Fibroblast of skin of scalp (primary cell): ENCODE measurements at regions not wholly inside any gene's neighbourhood (a gene's known extent, or its start where the extent isn't known, plus 50 kb on each side); places are given as distances from the start of the nearest gene placed in this dataset.

ENCODE experiments used
- DNase-seq: peaks from one replicate; pipeline ENCODE4 v3.0.0-alpha.2; 2013

DNA sequence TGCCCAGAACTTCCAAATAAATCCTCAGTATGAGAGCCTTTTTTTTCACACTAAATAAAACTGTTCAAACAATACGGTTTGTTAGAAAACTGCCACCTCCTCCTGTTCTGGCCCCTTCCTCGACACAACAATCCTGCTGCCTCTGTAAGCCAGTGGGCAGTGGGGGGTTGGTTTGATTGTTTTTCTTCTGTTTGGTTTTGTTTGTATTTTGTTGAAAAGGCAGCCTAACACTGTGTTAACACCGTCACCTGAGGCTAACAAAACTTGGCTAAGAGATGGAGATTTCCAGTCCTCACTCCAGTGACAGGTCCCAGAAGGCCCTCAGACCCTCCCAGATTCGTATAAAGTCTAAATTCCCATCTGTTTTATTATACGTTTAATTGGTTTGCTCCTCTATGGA, 402.1 kb downstream of the ZNF521 start:
- no peak for DNase-seq

DNA sequence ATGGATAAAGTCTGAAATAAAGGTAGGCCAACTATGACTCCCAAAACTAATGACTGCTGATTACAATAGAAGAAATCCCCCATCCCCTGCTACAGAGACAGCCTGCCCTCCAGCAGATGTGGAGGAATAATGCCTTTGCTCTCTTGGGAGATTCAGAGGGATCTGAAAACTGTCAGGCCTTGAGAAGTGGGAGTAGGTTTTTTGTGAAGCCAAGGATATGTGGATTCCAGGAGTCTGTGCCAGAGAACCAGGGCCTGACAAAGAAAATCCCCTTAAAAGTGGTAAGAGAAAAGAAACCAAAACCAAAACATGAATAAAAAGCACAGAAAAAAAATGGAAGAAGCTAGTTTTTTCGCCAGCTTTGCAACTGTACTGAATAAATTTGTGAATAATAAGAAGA, 397.6 kb downstream of the ZNF521 start:
- DNase-seq: no peak

DNA sequence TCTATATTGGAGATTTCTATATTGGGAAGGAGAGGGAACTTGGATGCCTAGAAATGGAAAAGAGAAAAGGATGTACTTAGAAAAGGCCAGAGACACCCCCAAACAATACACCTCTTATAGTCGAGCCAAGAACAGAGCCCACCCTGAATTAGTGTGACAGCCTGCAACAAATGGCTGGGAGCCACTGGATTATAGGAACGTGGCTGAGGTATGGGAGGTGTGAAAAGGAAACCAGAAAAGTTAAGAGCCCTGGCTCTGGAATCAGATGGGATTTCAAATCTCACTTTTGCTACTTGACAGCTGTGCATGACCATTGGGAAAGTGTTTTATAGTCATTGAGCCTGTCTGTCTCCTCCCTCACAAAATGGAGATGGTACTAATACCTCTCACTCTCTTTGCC, 394.0 kb downstream of the ZNF521 start:
- DNase-seq: no peak

DNA sequence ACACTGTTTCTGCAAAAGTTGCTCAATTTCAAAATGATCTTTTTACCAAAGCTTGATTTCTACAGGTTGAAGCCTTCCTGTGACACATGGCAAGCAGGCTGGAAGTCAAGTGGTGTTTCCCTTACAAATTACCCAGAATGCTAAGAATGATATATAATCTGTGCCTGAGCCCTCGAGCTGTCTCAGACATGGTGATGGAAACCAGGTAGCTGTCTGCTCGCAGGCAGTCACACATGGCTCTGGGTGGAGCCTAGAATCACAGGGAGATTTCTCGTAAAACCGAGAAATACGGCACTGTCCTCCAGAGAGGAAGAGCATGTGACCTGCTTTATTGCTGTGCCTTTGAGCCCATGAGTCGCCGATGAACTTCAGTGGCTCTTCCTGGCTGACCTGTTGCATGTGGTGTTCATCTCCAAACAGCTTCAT, 392.9 kb downstream of the ZNF521 start:
- DNase-seq: no peak

DNA sequence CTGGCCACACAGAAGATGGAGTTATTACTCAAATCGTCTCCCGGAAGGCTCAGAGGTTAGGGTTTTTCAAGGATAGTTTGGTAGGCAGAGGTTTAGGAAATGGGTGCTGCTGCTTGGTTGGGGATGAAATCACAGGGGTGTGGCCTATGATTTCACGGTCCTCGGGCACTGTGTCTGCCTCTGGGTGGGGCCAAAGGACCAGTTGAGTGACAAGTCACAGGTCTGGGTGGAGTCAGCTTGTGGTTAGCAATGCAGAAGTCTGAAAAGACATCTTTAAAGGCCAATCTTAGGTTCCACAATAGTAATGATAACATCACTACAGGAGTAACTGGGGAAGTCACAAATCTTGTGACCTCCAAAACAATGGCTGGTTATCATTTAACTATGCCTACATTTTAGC, 387.8 kb downstream of the ZNF521 start:
- no peak for DNase-seq

DNA sequence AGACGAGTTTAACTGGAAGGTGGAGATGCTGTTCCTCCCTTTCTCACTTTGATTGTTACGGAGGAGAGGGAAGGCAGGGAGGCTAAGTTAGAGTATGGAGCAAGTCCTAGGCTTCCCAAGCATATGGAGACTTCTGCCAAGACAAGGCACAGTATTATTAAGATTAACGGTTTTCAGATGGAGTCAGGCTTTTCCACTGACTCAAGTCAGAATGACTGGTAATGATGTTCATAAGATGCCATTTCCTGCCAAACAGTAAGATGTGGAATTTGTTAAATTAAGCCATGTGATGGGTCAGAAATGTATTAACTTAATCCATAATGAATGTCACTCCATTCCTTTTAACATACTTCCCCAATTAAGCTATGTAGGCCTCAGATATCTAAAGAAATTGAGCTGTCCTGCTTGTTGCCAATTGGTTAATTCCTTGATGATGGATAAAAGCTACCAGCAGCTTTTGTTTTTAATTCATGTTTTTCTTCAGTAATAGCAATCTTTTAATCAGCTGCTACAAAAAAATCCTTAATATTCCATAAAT, 383.7 kb downstream of the ZNF521 start:
- DNase-seq: peak; percentile 81

DNA sequence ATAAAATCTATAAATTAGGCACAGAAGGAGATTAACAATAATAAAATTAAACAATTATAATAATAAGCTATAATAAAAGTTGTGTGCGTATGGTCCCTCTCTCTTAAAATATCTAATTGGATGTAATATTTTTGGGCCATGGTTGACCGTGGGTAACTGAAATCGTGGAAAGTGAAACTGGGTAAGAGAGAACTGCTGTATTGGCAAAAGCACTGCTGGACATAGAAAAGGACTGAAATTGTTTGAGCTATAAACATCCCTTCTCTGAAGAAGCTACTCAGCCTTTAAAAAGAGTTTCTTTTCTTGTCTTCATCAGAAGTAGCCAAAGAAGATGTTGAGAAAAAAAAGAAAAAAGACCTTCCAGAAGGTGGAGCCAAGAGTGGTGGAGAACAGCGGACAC, 379.4 kb downstream of the ZNF521 start:
- no peak for DNase-seq

DNA sequence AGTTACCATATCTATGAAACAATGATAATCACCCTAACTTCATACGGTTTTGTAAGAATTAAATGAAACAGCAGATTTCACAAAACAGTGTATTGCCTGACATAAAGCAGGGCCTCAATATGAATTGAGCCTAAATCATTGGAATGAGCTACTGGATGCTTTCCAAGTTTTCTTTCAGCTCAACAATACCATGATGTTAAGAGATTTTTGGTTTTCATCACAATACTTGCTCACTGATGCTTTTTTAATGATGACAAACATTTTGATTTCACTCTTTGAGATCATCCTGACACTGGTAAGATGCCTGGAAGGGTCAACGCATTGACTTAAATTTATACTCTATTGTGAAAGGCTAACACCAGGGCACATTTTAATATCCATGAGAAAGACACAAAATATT, 377.5 kb downstream of the ZNF521 start:
- DNase-seq: peak; percentile 9

DNA sequence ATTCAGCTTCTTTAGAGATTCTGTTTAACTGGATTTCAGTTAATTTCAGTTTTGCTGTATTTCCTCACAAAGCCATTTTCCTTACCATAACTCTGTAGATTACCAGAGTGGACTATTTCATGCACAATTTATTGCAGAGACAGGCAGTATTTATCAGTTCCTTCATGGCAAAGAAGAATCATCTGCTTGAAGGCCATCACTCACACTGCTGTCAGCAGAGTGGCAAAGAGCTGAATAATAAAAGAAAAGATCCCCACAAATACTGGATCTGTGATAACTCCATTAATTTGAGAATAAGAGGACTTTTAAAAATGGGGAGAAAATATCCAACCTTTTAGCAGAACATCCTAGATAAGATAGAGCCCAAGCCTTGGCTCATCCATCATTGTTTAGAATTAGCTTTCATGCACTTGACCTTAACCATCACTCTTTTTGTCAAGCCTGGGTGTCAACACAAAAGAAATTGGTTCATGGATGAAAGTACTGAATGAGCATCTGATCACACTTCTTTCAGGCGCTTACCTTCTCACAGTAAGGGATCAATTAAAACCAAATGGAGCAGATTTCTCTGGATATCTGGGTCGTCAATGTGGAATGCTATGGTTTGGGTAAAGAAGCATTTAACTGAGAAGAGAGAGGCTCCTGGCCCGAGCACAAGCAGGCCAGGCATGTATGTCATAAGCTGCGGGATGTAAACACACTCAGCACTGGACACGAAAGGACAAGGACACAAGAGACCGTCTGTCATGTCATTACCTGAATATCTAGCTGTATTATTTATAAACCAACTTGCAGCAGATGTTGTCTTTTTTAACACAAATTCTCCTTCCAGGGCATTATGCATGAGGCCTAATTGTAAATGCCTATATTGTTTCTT, 376.2 kb downstream of the ZNF521 start:
- no peak for DNase-seq

DNA sequence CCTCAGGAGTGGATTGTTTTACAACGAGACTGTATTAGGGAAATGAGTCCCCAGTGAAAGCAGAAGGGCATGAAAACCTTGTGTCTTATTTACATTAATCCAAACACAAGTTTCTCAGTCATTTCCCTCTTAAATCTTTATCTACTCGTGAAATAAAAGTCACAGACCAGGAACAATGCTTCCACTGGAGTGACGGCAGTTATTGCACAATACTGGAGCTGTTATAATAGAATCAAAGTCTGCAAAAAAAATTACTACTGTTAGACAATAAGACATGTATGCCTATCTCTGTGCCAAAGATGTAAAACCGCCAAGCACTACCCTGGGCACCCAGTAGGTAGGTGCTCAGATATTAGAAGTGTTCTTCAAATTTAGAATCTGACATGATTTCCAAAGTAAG, 375.5 kb downstream of the ZNF521 start:
- no peak for DNase-seq

DNA sequence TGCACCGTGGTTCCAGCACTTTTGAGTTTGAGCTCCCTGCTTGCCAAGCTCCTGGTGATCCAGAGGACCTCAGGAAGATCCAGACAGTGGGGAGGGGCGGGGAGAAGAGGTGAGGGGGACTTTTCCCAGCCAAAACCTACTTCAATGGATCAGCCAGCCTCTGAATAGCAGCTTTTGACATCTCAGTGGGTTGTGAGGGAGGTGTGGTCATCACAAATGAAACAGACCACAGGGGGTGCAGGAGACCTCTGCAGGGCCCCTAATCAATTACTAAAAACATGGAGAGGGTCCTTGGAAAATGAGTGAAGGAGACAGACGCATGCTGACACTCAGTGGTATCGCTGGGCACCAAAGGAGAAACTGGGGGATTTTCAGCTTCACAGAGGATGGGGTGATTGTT, 372.7 kb downstream of the ZNF521 start:
- no peak for DNase-seq

DNA sequence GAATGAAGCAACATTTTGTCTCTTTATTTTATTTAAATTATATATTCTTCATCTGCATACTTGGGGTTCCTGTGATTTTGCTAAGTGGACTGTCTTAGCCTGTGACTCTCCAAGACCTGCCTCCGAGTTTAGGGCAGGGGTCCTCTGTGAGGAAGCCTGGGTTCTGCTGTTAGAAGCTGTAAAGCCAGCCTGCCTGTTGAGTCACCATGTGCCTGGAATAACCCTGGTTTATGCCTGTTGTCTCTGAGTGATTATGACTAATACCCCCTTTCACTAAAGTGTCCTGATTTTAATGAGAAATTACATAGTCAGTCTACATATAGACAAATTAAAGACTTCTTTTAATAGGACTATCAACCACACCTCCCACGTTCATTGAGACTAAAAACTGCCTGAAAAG, 369.1 kb downstream of the ZNF521 start:
- DNase-seq: peak; percentile 21

DNA sequence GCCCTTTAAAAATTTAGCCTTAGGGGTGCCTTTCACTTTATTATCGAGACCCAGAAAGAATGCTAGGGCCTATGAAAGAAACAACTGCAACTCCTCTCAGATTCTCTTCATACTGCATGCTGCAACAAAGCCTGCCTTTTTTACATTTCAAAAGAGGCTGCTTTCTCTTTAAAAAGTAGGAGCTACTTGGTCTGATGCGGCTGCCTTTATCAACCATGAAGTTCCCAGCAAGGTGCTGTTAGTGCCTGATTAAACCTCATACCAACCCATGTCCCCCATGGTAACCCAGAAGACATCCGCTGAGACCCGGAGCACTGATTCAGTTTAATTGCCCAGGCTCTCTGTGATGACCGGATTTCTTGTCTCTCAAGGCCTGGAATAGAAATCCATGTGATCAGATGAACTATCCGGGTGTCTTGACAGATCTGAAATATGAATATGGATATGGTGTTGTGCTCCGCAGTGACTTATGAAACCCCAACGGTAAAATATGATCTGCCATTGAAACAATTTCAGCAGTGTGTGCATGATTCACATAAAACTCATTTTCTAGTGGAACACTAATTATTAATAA, 368.3 kb downstream of the ZNF521 start:
- DNase-seq: no peak

DNA sequence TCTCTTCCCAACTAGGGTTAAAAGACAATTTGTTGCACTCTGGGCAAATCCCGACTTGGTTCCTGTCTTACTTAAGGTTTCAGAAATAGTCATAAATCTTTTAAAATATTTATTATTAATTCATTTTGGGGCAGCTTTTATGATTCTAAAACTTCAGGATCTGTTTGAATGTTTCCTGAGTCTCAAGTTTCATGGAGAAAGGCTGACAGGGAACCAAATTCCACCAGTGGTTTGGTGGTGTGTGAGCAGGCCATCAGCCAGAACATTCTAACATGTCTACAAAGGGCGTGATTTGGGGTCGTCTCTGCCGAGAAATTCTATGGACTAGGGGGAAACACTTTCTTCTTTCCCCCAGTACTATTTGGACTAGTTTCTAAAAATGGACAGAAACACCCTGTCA, 366.4 kb downstream of the ZNF521 start:
- DNase-seq: peak; percentile 24

DNA sequence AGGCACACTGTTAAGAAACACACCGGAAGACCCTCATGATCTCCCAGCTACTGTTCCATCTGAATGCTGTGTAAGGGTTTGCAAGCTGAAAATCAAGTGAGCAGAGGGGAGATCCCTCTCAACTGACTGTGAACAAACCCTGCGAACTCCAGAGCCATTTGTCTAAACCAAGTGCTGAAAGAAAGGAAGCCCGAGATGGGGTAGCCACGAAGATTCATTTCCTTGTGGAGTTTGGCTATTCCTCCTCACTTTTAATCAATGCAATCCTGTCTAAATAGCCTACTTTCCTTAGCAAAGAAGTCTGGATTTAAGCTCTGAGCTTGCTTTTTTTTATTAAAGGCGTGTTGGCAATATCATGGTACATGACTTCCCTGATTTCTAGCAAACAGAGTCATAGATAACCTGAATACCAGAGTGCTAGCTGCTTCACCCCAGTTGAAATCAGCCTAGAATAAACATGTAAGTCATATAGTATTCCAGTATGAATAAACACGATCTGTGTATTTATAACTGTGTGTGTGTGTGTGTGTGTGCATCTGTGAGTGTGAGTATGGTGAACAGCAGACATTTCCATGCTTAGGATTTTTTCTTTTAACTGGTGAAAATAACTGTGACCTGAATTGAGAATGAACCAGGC, 365.2 kb downstream of the ZNF521 start:
- peak; percentile 14 for DNase-seq

DNA sequence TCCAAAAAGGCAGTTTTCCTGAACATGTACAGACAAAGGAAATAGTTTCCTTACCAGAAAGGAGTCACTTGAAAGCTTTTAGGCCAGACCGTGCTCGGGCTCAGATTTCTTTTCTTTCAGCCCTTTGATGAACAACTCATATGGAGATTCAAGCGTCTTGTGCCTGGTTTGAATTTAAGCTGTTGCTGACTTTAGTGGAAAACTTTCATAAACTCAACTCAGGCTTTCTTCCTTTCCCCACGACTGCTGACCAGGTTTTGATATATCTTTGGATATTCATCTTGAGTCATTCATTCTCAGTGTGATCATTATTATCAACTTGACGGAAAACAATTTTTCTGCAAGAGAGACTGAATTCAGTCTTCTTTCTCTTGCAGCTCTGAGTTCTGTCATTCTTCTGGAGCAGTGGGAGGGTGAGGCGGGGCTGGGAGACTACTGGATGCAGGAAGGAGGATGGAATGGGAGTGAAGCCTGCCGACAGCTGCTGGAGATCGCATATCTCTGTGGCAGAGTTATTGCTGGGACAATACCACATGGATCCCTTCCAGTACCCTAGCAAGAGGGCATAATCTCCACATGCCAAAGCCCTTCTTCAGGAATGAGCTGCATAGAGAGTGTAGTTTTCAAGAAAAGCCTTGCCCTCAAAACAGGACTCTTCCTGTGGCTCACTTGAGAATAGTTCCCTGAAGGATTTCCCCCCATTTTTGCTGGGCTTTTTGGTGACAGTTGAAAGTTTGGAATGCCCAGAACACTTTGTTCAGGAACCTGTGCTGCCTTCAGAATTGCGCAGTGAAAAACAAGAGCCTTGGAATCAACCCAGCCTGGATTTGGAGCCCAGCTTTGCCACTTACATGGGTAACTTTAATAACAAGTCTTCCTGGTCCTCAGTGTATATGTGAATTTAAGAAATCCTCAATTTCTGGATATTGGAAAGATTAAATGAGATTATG, 364.4 kb downstream of the ZNF521 start:
- DNase-seq: peak; percentile 63

DNA sequence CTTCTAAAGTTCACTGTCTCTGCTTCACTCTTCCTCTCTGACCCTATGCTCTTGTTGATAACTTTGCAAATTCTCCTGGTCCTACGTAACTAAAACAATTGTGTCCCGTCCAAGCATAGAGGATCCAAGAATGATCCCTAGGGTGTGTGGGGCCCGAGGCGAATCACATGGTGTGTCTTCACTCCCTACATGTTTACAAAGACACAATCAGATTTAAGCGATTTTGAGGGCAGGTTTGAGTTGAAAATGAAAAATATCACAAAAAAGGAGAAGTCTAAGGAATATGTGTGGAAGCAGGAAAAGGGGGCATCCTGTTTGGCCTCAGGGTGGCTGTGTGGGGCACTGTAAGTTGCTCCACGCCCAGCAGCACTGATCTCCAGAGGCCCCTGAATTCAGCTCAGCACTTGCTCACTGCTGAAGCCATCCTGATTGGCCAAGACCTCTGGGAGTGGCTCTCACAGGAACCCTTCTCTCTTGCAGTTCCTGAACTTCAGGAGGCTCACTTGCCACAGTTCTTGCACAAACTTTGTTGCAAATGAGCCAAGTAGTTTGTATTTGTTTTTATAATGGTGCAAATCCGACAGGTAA, 363.6 kb downstream of the ZNF521 start:
- no peak for DNase-seq

DNA sequence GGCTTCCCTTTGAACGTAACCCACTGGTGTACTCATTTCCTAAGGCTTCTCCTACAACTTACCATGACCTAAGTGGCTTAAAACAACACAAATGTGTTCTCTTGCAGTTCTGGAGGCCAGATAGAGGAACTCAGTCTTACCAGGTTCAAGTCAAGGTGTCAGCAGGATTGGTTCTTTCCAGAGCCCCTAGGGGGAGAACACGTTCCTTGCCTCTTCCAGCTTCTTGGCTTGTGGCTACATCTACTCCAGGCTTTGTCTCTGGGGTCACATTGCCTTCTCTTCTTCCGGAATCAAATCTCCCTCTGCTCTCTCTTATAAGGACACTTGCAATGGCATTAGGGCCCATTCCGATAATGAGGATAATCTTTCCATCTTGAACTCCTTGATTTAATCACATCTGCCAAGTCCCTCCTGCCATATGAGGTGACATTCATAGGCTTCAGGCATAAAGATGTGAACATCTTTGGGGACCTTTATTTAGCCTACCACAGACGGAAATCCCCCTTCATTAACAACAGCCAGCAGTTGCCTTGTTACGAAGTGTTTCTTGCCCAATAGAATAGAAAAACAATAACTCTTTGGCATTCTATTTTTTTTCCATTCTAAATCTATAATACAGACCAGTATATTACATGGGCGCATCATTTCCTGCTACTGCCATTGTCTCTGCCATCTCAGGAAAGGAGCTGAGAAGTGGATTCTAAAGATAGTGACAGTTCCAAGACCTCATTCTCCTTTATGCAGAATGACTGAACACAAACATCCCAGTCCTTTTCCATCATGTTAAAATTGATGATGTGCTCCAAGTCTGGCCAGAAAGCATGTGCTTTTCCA, 362.0 kb downstream of the ZNF521 start:
- DNase-seq: no peak

DNA sequence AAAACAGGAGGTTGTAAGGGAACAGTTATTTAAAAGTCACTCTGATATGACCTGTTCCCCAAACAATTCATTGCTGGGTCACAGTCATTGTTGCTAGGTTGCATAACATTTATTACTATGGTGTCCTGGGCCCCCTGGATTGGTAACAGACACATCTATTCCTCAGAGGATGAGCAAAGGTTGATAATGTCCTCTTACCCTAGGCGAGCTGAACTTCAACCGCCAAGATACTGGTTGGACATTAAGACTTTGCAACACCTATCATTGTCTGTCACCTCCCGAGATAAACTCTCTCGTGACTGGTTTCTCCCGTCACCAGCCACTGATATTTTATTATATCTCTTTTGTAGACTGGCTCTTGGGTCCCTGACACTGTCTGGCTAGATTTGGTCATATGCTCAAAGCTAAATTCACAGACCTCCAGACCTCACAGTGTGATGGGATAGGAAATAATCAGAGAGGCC, 361.3 kb downstream of the ZNF521 start:
- no peak for DNase-seq

DNA sequence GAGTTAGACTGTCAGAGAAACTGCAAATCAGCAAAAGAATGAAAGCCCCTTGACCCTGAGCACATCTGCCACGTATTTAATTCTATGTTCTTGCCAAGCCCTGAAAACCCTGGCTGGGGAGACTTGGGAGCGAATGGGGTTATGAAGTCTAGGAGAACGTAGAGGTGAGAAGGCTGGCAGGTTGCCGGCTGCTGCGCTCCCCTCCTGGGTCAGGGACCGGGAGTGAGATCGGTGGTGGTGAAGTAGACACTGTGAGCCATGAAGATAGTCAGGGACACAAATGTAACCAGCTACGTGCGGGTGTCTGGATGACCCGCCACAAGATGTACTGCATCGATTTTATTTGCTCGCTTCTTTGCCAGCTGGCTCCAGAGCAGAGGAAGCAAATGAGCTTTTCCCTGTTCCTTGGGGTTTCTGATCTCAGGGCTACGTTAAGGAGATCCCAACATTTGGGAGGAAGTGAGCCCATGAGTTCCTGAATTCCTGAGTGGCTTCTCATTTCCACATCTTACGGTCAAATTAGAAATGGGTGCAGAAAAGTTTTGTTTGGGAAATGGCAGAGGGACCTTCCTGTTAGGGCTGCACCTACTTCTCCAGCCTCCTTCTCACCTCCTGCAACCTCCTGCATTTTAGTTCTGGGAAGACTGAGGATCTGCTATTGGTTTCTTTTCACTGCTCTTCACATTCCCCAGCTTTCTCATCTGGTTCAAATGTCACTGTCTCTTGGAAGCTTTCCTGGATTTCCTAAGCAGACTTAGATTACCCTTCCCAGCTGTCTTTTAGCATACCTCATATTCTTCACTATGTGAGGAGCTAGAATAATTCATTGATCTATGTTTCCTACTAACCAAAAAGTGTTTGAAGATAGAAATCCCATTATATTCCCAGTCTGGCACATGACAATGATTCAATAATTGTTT, 360.6 kb downstream of the ZNF521 start:
- DNase-seq: no peak
